ENCODE measurements at regions not wholly inside any gene's neighbourhood (a gene's known extent, or its start where the extent isn't known, plus 50 kb on each side); places are given as distances from the start of the nearest gene placed in this dataset.

DNA sequence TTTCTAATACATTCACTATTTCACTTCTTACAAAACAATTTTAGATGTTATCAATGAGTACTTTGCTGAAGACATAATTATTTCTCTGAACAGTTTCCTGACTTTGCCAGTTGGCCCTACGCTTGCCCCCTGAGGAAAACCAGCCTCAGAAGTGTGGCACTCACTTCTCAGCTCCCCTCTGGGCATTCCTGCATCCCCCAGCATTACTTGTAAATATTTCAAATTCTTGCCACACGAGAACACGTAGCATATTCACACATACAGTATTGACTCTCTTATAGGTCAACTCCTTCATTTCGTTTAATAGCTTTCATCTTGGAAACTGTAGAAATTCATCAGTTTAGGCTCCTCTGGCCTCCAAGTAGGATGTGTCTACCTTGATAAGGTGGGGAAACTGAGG, 65.2 kb downstream of the OTX2 start:
- Histone ChIP-seq H4K20me1 (ENCODE audit: insufficient read depth, low read length) (no peaks in the 10 kb centered on the region), H3K4me1 (ENCODE audit: insufficient read depth, low read length) (no peaks in the 10 kb centered on the region), H3K9me3 (ENCODE audit: insufficient read depth, low read length, severe bottlenecking) (no peaks in the 10 kb centered on the region), H3K27me3 (ENCODE audit: insufficient read depth, low read length, poor library complexity) (peaks cover 5% of the 10 kb centered on the region), H3K79me2 (ENCODE audit: insufficient read depth, low read length) (no peaks in the 10 kb centered on the region), H2AFZ (ENCODE audit: low read depth, low read length) (no peak overlapping the region), H3K4me3 (ENCODE audit: low read depth in 1 of 2, low read length in 2 of 2) (no peak overlapping the region), H3K9ac (ENCODE audit: low read depth, low read length) (no peak overlapping the region), H3K4me2 (ENCODE audit: insufficient read depth, low read length) (no peak overlapping the region), H3K36me3 (ENCODE audit: insufficient read depth, low read length) (no peaks in the 10 kb centered on the region), H3K27ac (ENCODE audit: low read length) (no peak overlapping the region)
- DNase-seq, result no peak
- no peak for TF ChIP-seq EZH2 (IDR thresholded peaks at IDR 0.05; ENCODE audit: borderline replicate concordance, low read depth, low read length, severe bottlenecking)
- TF ChIP-seq, protein P1, sequence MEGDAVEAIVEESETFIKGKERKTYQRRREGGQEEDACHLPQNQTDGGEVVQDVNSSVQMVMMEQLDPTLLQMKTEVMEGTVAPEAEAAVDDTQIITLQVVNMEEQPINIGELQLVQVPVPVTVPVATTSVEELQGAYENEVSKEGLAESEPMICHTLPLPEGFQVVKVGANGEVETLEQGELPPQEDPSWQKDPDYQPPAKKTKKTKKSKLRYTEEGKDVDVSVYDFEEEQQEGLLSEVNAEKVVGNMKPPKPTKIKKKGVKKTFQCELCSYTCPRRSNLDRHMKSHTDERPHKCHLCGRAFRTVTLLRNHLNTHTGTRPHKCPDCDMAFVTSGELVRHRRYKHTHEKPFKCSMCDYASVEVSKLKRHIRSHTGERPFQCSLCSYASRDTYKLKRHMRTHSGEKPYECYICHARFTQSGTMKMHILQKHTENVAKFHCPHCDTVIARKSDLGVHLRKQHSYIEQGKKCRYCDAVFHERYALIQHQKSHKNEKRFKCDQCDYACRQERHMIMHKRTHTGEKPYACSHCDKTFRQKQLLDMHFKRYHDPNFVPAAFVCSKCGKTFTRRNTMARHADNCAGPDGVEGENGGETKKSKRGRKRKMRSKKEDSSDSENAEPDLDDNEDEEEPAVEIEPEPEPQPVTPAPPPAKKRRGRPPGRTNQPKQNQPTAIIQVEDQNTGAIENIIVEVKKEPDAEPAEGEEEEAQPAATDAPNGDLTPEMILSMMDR (IDR thresholded peaks at IDR 0.05; ENCODE audit: borderline replicate concordance, extremely low read depth, low read length, poor library complexity, severe bottlenecking), result no peak
- no peak for ATAC-seq (ENCODE audit: insufficient read depth, low read depth)

DNA sequence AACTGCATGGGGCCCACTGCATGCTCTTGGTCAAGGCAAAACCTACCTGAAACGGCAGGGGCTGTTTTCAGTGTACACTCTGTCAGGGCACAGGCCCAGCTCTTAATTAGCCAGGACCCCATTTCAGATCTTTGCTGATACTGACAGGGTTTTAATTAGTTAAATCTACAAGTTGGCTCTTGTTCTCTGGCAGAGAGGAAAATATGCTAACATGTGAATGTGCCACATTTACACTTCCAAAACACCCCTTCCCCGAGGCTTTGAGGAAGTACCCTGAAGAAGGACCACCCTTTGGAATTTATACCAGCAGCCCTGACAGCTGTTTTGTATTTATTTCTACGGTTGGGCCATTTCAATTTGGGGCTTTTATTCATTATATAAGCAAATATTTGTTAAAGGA, 66.3 kb downstream of the OTX2 start:
- no peak overlapping the region for H3K4me2 ChIP-seq (ENCODE audit: insufficient read depth, low read length)
- DNase-seq, result no peak
- no peaks in the 10 kb centered on the region for H3K4me1 ChIP-seq (ENCODE audit: insufficient read depth, low read length)
- peaks cover 5% of the 10 kb centered on the region for H3K27me3 ChIP-seq (ENCODE audit: insufficient read depth, low read length, poor library complexity)
- H3K9me3 ChIP-seq (ENCODE audit: insufficient read depth, low read length, severe bottlenecking), result no peaks in the 10 kb centered on the region
- H3K79me2 ChIP-seq (ENCODE audit: insufficient read depth, low read length), result no peaks in the 10 kb centered on the region
- no peak overlapping the region for H2AFZ ChIP-seq (ENCODE audit: low read depth, low read length)
- no peak overlapping the region for H3K9ac ChIP-seq (ENCODE audit: low read depth, low read length)
- no peaks in the 10 kb centered on the region for H4K20me1 ChIP-seq (ENCODE audit: insufficient read depth, low read length)
- no peak overlapping the region for H3K4me3 ChIP-seq (ENCODE audit: low read depth in 1 of 2, low read length in 2 of 2)
- no peak overlapping the region for H3K27ac ChIP-seq (ENCODE audit: low read length)
- H3K36me3 ChIP-seq (ENCODE audit: insufficient read depth, low read length), result no peaks in the 10 kb centered on the region
- TF ChIP-seq EZH2 (IDR thresholded peaks at IDR 0.05; ENCODE audit: borderline replicate concordance, low read depth, low read length, severe bottlenecking), result no peak
- TF ChIP-seq, protein P1 (IDR thresholded peaks at IDR 0.05; ENCODE audit: borderline replicate concordance, extremely low read depth, low read length, poor library complexity, severe bottlenecking), result no peak
- ATAC-seq (ENCODE audit: insufficient read depth, low read depth), result no peak

DNA sequence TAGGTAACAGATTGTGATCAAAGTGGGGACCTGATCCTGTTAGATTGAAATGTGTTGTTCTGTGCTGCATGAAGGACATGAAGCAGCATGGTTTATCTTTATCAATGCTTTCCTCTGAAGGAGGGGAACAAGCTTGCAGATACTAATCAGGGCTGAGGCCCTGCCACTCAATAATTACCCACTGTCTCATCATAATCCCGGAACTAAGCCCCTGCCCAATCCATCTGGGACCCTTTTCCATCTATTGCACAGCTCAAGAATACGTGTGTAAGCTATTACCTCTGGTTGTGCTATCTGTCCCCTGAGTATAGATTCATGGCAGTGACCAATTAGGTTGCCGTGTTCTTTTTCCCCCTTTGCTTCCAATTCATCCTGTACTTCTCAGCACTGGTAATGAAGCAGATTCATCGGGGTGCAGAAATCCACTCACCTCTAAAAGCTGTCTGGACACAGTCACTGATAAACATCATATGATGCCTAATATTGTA, 67.8 kb downstream of the OTX2 start:
- H3K79me2 ChIP-seq (ENCODE audit: insufficient read depth, low read length), result no peaks in the 10 kb centered on the region
- H3K4me1 ChIP-seq (ENCODE audit: insufficient read depth, low read length), result no peaks in the 10 kb centered on the region
- H3K4me3 ChIP-seq (ENCODE audit: low read depth in 1 of 2, low read length in 2 of 2), result no peak overlapping the region
- H3K9me3 ChIP-seq (ENCODE audit: insufficient read depth, low read length, severe bottlenecking), result no peaks in the 10 kb centered on the region
- no peak overlapping the region for H3K9ac ChIP-seq (ENCODE audit: low read depth, low read length)
- no peak for TF ChIP-seq EZH2 (IDR thresholded peaks at IDR 0.05; ENCODE audit: borderline replicate concordance, low read depth, low read length, severe bottlenecking)
- TF ChIP-seq, protein P1 (IDR thresholded peaks at IDR 0.05; ENCODE audit: borderline replicate concordance, extremely low read depth, low read length, poor library complexity, severe bottlenecking), result no peak
- H3K36me3 ChIP-seq (ENCODE audit: insufficient read depth, low read length), result no peaks in the 10 kb centered on the region
- H3K27ac ChIP-seq (ENCODE audit: low read length), result no peak overlapping the region
- no peak for ATAC-seq (ENCODE audit: insufficient read depth, low read depth)
- no peak for DNase-seq
- H3K27me3 ChIP-seq (ENCODE audit: insufficient read depth, low read length, poor library complexity), result peaks cover 3% of the 10 kb centered on the region
- no peak overlapping the region for H3K4me2 ChIP-seq (ENCODE audit: insufficient read depth, low read length)
- no peak overlapping the region for H2AFZ ChIP-seq (ENCODE audit: low read depth, low read length)
- no peaks in the 10 kb centered on the region for H4K20me1 ChIP-seq (ENCODE audit: insufficient read depth, low read length)

DNA sequence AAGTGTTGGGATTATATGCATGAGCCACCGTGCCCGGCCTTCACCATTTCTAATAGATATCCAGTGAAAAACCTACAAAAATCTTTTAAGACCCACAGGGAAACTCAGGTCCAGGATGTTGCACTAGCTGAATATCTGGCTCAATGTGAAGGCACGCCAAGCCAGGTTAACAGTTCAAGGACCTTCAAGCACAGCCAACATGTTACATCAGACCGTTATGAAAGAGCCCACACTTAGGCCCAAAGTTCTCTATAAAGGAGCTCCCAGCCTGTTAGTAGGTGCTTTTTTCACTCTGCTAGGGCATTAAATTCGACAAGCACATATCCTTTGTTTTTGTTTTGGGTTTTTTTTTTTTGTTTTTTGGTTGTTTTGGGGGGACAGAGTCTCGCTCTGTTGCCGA, 69.0 kb downstream of the OTX2 start:
- no peak overlapping the region for H3K27ac ChIP-seq (ENCODE audit: low read length)
- no peak overlapping the region for H3K4me3 ChIP-seq (ENCODE audit: low read depth in 1 of 2, low read length in 2 of 2)
- H3K27me3 ChIP-seq (ENCODE audit: insufficient read depth, low read length, poor library complexity), result peaks cover 7% of the 10 kb centered on the region
- H3K9ac ChIP-seq (ENCODE audit: low read depth, low read length), result no peak overlapping the region
- H4K20me1 ChIP-seq (ENCODE audit: insufficient read depth, low read length), result no peaks in the 10 kb centered on the region
- ATAC-seq (ENCODE audit: insufficient read depth, low read depth), result no peak
- no peak overlapping the region for H2AFZ ChIP-seq (ENCODE audit: low read depth, low read length)
- H3K9me3 ChIP-seq (ENCODE audit: insufficient read depth, low read length, severe bottlenecking), result no peaks in the 10 kb centered on the region
- no peak for DNase-seq
- H3K4me2 ChIP-seq (ENCODE audit: insufficient read depth, low read length), result no peak overlapping the region
- H3K4me1 ChIP-seq (ENCODE audit: insufficient read depth, low read length), result no peaks in the 10 kb centered on the region
- H3K79me2 ChIP-seq (ENCODE audit: insufficient read depth, low read length), result no peaks in the 10 kb centered on the region
- TF ChIP-seq, protein P1 (IDR thresholded peaks at IDR 0.05; ENCODE audit: borderline replicate concordance, extremely low read depth, low read length, poor library complexity, severe bottlenecking), result no peak
- no peak for TF ChIP-seq EZH2 (IDR thresholded peaks at IDR 0.05; ENCODE audit: borderline replicate concordance, low read depth, low read length, severe bottlenecking)
- H3K36me3 ChIP-seq (ENCODE audit: insufficient read depth, low read length), result no peaks in the 10 kb centered on the region
